ENCODE measurements at regions not wholly inside any gene's neighbourhood (a gene's known extent, or its start where the extent isn't known, plus 50 kb on each side); places are given as distances from the start of the nearest gene placed in this dataset.
"Not testable (repeated sequence)": the region's sequence is repeated elsewhere in the genome, so short reads cannot be mapped to it uniquely, and the experiment has no call there.

- Histone ChIP-seq H3K9me3 (no peaks in the 10 kb centered on the region), H3K27me3 (no peaks in the 10 kb centered on the region), H3K36me3 (no peaks in the 10 kb centered on the region), H3K27ac (no peak overlapping the region), H3K4me3 (no peak overlapping the region), H3K4me1 (no peaks in the 10 kb centered on the region)
- intact Hi-C loops (cut with DNase I), result no loop called here
- TF ChIP-seq POLR2A (IDR thresholded peaks at IDR 0.05), result no peak
- TF ChIP-seq POLR2AphosphoS5 (IDR thresholded peaks at IDR 0.05; ENCODE audit: insufficient read depth in 1 of 2, low read depth in 1 of 2), result no peak
- TF ChIP-seq, protein P1, sequence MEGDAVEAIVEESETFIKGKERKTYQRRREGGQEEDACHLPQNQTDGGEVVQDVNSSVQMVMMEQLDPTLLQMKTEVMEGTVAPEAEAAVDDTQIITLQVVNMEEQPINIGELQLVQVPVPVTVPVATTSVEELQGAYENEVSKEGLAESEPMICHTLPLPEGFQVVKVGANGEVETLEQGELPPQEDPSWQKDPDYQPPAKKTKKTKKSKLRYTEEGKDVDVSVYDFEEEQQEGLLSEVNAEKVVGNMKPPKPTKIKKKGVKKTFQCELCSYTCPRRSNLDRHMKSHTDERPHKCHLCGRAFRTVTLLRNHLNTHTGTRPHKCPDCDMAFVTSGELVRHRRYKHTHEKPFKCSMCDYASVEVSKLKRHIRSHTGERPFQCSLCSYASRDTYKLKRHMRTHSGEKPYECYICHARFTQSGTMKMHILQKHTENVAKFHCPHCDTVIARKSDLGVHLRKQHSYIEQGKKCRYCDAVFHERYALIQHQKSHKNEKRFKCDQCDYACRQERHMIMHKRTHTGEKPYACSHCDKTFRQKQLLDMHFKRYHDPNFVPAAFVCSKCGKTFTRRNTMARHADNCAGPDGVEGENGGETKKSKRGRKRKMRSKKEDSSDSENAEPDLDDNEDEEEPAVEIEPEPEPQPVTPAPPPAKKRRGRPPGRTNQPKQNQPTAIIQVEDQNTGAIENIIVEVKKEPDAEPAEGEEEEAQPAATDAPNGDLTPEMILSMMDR (IDR thresholded peaks at IDR 0.05), result no peak
- no peak for DNase-seq (ENCODE audit: extremely low spot score in 2 of 2)
Measured at GRCh38 chr10:45096001-45096400, 95.3 kb downstream of the ZNF22 start.

- intact Hi-C loops (cut with DNase I), result no loop called here
Measured at GRCh38 chr10:45100429-45100828, 99.7 kb downstream of the ZNF22 start.

DNA sequence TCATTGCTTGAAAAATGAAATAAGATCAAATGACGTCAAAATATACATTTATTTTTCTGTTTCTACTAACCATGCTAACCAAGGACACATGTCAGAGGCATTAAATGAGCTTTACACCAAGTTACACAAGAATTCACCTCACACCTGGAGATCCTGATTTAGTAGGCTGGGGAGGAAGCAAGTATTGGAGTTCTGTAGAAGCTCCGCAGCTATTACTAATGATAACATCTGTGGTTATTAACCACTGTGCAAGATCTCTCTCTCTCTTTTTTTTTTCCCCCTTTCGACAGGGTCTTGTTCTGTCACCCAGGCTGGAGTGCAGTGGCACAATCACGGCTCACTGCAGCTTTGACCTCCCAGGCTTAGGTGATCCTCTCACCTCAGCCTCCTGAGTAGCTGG, 104.0 kb downstream of the ZNF22 start:
- Histone ChIP-seq H3K4me1 (no peaks in the 10 kb centered on the region), H3K27me3 (no peaks in the 10 kb centered on the region), H3K9me3 (no peaks in the 10 kb centered on the region), H3K36me3 (no peaks in the 10 kb centered on the region), H3K27ac (no peak overlapping the region), H3K4me3 (no peak overlapping the region)
- DNase-seq (ENCODE audit: extremely low spot score in 2 of 2), result no peak
- TF ChIP-seq POLR2AphosphoS5 (IDR thresholded peaks at IDR 0.05; ENCODE audit: insufficient read depth in 1 of 2, low read depth in 1 of 2), result no peak
- no peak for TF ChIP-seq POLR2A (IDR thresholded peaks at IDR 0.05)
- TF ChIP-seq, protein P1 (IDR thresholded peaks at IDR 0.05), result no peak
- intact Hi-C loops (cut with DNase I), result no loop called here

More at GRCh38 chr10:45100429-45100828, 99.7 kb downstream of the ZNF22 start:
- H3K27ac ChIP-seq, result no peak overlapping the region
- no peak overlapping the region for H3K4me3 ChIP-seq
- no peaks in the 10 kb centered on the region for H3K27me3 ChIP-seq
- TF ChIP-seq, protein P1 (IDR thresholded peaks at IDR 0.05), result no peak
- TF ChIP-seq POLR2A (IDR thresholded peaks at IDR 0.05) (no peak), POLR2AphosphoS5 (IDR thresholded peaks at IDR 0.05; ENCODE audit: insufficient read depth in 1 of 2, low read depth in 1 of 2) (no peak)
- DNase-seq (ENCODE audit: extremely low spot score in 2 of 2), result no peak
- no peaks in the 10 kb centered on the region for H3K9me3 ChIP-seq
- H3K36me3 ChIP-seq, result no peaks in the 10 kb centered on the region
- H3K4me1 ChIP-seq, result no peaks in the 10 kb centered on the region

DNA sequence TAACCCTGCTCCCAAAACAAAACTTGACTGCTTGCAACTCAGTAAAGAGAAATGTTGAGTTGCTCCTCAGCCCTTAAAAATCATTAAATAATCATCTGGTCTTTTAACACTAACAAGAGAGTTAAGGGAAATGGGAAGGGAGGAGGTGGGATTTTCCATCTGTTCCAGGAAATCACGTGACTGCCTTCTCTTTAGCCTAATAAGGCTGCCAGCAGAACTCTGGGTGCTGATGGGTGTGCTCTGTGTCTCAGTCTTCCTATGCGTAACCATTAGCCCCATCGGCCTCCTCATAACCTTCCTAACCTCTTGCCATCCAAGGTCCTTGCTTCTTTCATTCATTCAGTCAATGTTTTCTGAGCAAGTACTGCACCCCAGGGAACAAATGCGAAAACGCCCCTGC, 104.6 kb downstream of the ZNF22 start:
- H3K27me3 ChIP-seq; H3K36me3 ChIP-seq; H3K4me1 ChIP-seq; H3K4me3 ChIP-seq; H3K9me3 ChIP-seq; DNase-seq (ENCODE audit: extremely low spot score in 2 of 2); intact Hi-C loops (cut with DNase I); H3K27ac ChIP-seq: not testable (repeated sequence)

- intact Hi-C loops (cut with DNase I), result no loop called here
- Histone ChIP-seq H3K27me3 (no peaks in the 10 kb centered on the region), H3K4me1 (no peaks in the 10 kb centered on the region), H3K9me3 (no peaks in the 10 kb centered on the region), H3K27ac (no peak overlapping the region), H3K4me3 (no peak overlapping the region), H3K36me3 (no peaks in the 10 kb centered on the region)
- DNase-seq (ENCODE audit: extremely low spot score in 2 of 2), result no peak
- no peak for TF ChIP-seq POLR2A (IDR thresholded peaks at IDR 0.05)
- TF ChIP-seq, protein P1 (IDR thresholded peaks at IDR 0.05), result no peak
- no peak for TF ChIP-seq POLR2AphosphoS5 (IDR thresholded peaks at IDR 0.05; ENCODE audit: insufficient read depth in 1 of 2, low read depth in 1 of 2)
Measured at GRCh38 chr10:45106236-45106856, 105.6 kb downstream of the ZNF22 start.

All from vagina (tissue), 2 donors.